Jurkat, Clone E6-1 (cell line): ENCODE measurements at regions not wholly inside any gene's neighbourhood (a gene's known extent, or its start where the extent isn't known, plus 50 kb on each side); places are given as distances from the start of the nearest gene placed in this dataset.
A peak's percentile ranks its signal among the peaks of the same experiment; 100 is the strongest.
"Not testable (repeated sequence)": the region's sequence is repeated elsewhere in the genome, so short reads cannot be mapped to it uniquely, and the experiment has no call there.

Experiments used
- DNase-seq: peaks from one replicate; pipeline ENCODE4 v3.0.0-alpha.2; 2011; ENCODE audit warnings: low read depth, low spot score
- H3K4me3 ChIP-seq: 2 replicates; pipeline ENCODE4 v1.5.1; 2011; ENCODE audit warnings: mild to moderate bottlenecking, low read length, control low read depth, moderate library complexity

DNA sequence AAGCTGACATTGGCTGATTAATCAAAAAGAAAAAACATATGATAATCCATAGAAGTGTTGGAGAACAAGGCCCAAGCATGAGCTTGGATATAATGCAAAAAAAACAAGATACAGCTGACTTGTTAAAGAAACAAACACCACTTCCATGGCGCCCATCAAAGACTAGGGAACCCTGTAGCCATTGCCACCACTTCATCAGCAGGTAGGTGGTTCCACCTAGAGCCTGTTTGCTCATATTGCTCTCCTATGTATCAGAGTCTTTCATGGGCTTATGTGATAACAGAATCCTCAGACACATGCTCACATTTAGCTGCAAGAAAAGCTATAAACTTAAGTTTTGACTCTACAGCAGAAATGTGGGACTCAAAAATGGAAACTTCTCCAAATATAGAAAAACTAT, 2179.9 kb downstream of the EPHA3 start:
- DNase-seq: peak; percentile 16
- H3K4me3 ChIP-seq: not testable (repeated sequence)

DNA sequence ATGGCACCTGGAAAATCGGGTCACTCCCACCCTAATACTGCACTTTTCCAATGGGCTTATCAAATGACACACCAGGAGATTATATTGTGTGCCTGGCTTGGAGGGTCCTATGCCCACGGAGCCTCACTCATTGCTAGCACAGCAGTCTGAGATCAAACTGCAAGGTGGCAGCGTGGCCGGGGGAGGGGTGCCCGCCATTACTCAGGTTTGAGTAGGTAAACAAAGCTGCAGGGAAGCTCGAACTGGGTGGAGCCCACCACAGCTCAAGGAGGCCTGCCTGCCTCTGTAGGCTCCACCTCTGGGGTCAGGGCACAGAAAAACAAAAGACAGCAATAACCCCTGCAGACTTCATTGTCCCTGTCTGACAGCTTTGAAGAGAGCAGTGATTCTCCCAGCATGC, 2184.0 kb downstream of the EPHA3 start:
- not testable (repeated sequence) for DNase-seq, H3K4me3 ChIP-seq
